HUES6 (cell line): ENCODE measurements at regions not wholly inside any gene's neighbourhood (a gene's known extent, or its start where the extent isn't known, plus 50 kb on each side); places are given as distances from the start of the nearest gene placed in this dataset.
"Not testable (repeated sequence)": the region's sequence is repeated elsewhere in the genome, so short reads cannot be mapped to it uniquely, and the experiment has no call there.

Experiments
- H3K27ac ChIP-seq: 2 replicates; pipeline ENCODE4 v1.7.0; 2013; ENCODE audit warnings: low read depth, mild to moderate bottlenecking, low read length, inconsistent platforms
- H3K27me3 ChIP-seq: 2 replicates; pipeline ENCODE4 v1.6.1; 2013; ENCODE audit warnings: low read length; ENCODE audit not compliant: control insufficient read depth, insufficient read depth
- H3K36me3 ChIP-seq: 2 replicates; pipeline ENCODE4 v1.6.1; 2013; ENCODE audit warnings: low read length; ENCODE audit not compliant: control insufficient read depth, insufficient read depth
- H3K4me1 ChIP-seq: 2 replicates; pipeline ENCODE4 v1.6.1; 2013; ENCODE audit warnings: low read length; ENCODE audit not compliant: control insufficient read depth, insufficient read depth
- H3K4me3 ChIP-seq: 2 replicates; pipeline ENCODE4 v1.5.1; 2013; ENCODE audit warnings: low read depth, low read length
- H3K9ac ChIP-seq: one replicate; pipeline ENCODE4 v1.6.1; 2013; ENCODE audit warnings: mild to moderate bottlenecking, low read length
- H3K9me3 ChIP-seq: 2 replicates; pipeline ENCODE4 v1.6.1; 2013; ENCODE audit warnings: low read depth, low read length; ENCODE audit not compliant: control insufficient read depth, insufficient read depth

DNA sequence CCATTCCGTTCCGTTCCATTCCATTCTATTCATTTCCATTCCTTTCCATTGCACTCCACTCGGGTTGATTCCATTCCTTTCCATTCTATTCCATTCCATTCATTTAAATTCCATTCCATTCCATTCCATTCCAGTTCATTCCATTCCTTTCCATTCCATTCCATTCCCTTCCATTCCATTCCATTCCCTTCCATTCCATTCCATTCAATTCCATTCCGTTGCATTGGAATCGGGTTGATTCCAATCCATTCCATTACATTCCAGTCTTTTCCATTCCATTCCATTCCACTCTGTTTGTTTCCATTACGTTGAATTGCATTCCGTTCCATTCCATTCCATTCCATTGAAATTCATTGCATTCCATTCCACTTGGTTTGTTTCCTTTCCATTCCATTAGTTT is 169.2 kb downstream of the CWH43 start:
- H3K4me3 ChIP-seq = peak overlapping the region; percentile 24
- H3K36me3 ChIP-seq, H3K27ac ChIP-seq, H3K4me1 ChIP-seq, H3K9ac ChIP-seq, H3K27me3 ChIP-seq: not testable (repeated sequence)
- peaks cover 76% of the 10 kb centered on the region for H3K9me3 ChIP-seq

- peaks cover 70% of the 10 kb centered on the region for H3K9me3 ChIP-seq
- H3K27me3 ChIP-seq, H3K4me3 ChIP-seq: not testable (repeated sequence)
Measured at GRCh38 chr4:49156309-49156708, 170.2 kb downstream of the CWH43 start.

GRCh38 chr4:49157630-49158029 is 171.6 kb downstream of the CWH43 start:
- not testable (repeated sequence) for H3K4me3 ChIP-seq

More at GRCh38 chr4:49156309-49156708, 170.2 kb downstream of the CWH43 start:
- H3K9ac ChIP-seq, H3K27ac ChIP-seq, H3K4me1 ChIP-seq, H3K36me3 ChIP-seq: not testable (repeated sequence)

DNA sequence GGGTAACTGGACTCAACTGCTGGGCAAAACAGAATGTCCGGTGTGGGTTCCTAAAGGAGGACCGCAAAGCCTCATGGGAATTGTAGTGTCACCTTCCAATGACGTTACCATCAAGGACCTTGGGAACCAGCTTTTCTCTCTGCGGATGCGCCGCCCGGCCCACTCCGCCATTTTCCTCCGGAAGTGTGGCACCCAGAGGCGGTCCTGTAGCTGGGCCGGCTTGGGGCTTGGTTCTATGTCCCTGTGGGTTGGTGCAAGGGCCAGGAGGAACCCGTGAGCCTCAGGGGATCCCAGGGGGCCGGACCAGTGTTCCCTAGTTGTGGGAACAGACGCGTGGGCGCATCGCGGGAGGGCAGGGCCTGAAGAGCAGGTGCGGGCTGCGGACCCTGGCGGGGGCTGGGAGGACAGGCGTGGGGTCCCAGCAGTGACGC is 175.1 kb downstream of the CWH43 start:
- not testable (repeated sequence) for H3K27me3 ChIP-seq, H3K4me1 ChIP-seq, H3K9ac ChIP-seq, H3K27ac ChIP-seq, H3K36me3 ChIP-seq, H3K4me3 ChIP-seq
- H3K9me3 ChIP-seq = peaks cover 23% of the 10 kb centered on the region

More at GRCh38 chr4:49157630-49158029, 171.6 kb downstream of the CWH43 start:
- H3K9ac ChIP-seq, H3K4me1 ChIP-seq, H3K36me3 ChIP-seq, H3K27me3 ChIP-seq, H3K27ac ChIP-seq: not testable (repeated sequence)
- peaks cover 58% of the 10 kb centered on the region for H3K9me3 ChIP-seq

DNA sequence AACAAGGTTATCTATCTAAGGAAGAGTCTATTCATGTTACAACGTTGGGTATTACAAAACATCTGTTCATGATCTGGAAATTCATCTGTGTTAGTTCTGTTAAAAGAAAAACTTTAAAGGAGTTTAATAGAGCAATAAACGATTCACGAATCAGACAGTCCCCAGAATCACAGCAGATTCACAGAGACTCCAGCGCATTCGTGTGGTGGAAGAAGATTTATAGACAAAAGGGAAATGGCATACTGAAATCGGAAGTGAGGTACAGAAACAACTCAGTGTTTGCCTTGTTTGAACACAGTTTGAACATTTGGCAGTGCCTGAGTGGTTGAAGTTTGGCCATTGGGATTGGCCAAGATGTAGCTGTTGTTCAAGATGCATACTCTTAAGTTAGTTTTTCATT is 178.8 kb downstream of the CWH43 start:
- not testable (repeated sequence) for H3K4me3 ChIP-seq, H3K4me1 ChIP-seq, H3K9me3 ChIP-seq, H3K27me3 ChIP-seq, H3K27ac ChIP-seq, H3K36me3 ChIP-seq, H3K9ac ChIP-seq

DNA sequence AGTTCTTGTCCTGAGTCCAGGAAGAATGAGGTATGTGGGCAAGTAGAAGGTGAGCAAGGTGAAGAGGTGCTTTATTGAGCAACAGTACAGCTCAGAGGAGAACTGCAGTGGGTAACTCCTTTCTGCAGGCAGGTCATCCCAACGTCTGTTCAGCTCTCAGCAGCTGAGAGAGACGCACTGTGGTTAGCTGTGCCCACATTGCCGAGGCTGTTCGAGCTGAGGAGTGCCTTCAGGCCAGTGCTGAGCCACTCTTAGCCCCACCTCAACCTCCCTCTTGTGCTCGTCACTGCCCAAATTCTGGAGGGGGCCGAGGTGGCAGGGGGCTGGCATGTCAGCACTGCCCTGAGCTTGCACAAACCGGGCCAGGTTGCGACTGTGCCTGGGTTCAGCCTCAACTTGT is 191.8 kb downstream of the CWH43 start:
- H3K4me3 ChIP-seq, H3K9ac ChIP-seq, H3K36me3 ChIP-seq, H3K9me3 ChIP-seq, H3K27ac ChIP-seq, H3K4me1 ChIP-seq, H3K27me3 ChIP-seq: not testable (repeated sequence)

DNA sequence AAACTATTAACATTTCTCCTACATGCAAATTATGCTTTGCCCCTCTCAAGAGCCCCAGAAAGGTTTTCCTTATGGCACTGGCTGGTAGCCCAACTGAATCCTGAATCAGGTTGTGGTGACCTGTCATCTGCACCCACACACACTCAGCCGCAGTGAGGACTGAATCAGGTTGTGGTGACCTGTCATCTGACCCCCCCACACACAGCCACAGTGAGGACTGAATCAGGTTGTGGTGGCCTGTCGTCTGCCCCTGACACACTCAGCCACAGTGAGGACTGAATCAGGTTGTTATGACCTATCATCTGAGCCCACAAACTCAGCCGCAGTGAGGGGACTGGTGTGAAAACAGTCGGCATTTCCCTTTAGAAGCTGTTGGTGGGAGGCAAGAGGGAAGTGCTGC is 195.0 kb downstream of the CWH43 start:
- not testable (repeated sequence) for H3K36me3 ChIP-seq, H3K27me3 ChIP-seq, H3K27ac ChIP-seq, H3K9ac ChIP-seq, H3K4me1 ChIP-seq, H3K9me3 ChIP-seq, H3K4me3 ChIP-seq

GRCh38 chr4:49211396-49212194 is 225.5 kb downstream of the CWH43 start:
- H3K27ac ChIP-seq, H3K4me1 ChIP-seq, H3K36me3 ChIP-seq, H3K4me3 ChIP-seq, H3K9ac ChIP-seq, H3K27me3 ChIP-seq: not testable (repeated sequence)
- peaks cover 52% of the 10 kb centered on the region for H3K9me3 ChIP-seq

- H3K9me3 ChIP-seq = peaks cover 68% of the 10 kb centered on the region
- not testable (repeated sequence) for H3K9ac ChIP-seq, H3K27ac ChIP-seq
Measured at GRCh38 chr4:49213250-49213649, 227.2 kb downstream of the CWH43 start.

GRCh38 chr4:49213750-49214149 is 227.7 kb downstream of the CWH43 start:
- H3K27me3 ChIP-seq, H3K4me1 ChIP-seq, H3K9ac ChIP-seq, H3K4me3 ChIP-seq, H3K27ac ChIP-seq, H3K36me3 ChIP-seq: not testable (repeated sequence)
- peaks cover 70% of the 10 kb centered on the region for H3K9me3 ChIP-seq

More at GRCh38 chr4:49213250-49213649, 227.2 kb downstream of the CWH43 start:
- not testable (repeated sequence) for H3K4me1 ChIP-seq, H3K27me3 ChIP-seq, H3K4me3 ChIP-seq, H3K36me3 ChIP-seq

GRCh38 chr4:49214453-49215081 is 228.5 kb downstream of the CWH43 start:
- H3K9me3 ChIP-seq = peaks cover 78% of the 10 kb centered on the region
- not testable (repeated sequence) for H3K27me3 ChIP-seq, H3K27ac ChIP-seq, H3K4me1 ChIP-seq, H3K36me3 ChIP-seq, H3K9ac ChIP-seq, H3K4me3 ChIP-seq
